PFSK-1 (cell line): ENCODE measurements at regions not wholly inside any gene's neighbourhood (a gene's known extent, or its start where the extent isn't known, plus 50 kb on each side); places are given as distances from the start of the nearest gene placed in this dataset.

Experiments used
- FOXP2 ChIP-seq: optimal IDR thresholded peaks from 2 replicates; pipeline ENCODE3; 2011; ENCODE audit warnings: borderline replicate concordance, control low read depth, inconsistent platforms; ENCODE audit not compliant: insufficient read depth; ENCODE audit errors: extremely low read length, extremely low read depth
- POLR2AphosphoS5 ChIP-seq: IDR thresholded peaks from 2 replicates; pipeline ENCODE4 v1.6.1; 2012; ENCODE audit warnings: low read depth, mild to moderate bottlenecking, control low read depth, low read length, moderate library complexity
- SIN3A ChIP-seq: IDR thresholded peaks from 2 replicates; pipeline ENCODE4 v1.6.1; 2012; ENCODE audit warnings: mild to moderate bottlenecking, low read length, moderate library complexity, borderline replicate concordance; ENCODE audit not compliant: insufficient read depth
- TAF1 ChIP-seq: IDR thresholded peaks from 2 replicates; pipeline ENCODE4 v1.6.1; 2012; ENCODE audit warnings: low read length, control low read depth, borderline replicate concordance; ENCODE audit not compliant: insufficient read depth
- TF ChIP-seq, protein P1 (sequence below), 2 experiments: IDR thresholded peaks; 2 replicates each; pipeline versions ENCODE4 v1.6.1 to v1.8.0; 2011 to 2012; ENCODE audit warnings: low read depth in 2 of 2, low read length in 2 of 2, control low read depth in 1 of 2, inconsistent platforms in 1 of 2, mild to moderate bottlenecking in 1 of 2, moderate library complexity in 1 of 2; ENCODE audit not compliant: insufficient read depth in 1 of 2

DNA sequence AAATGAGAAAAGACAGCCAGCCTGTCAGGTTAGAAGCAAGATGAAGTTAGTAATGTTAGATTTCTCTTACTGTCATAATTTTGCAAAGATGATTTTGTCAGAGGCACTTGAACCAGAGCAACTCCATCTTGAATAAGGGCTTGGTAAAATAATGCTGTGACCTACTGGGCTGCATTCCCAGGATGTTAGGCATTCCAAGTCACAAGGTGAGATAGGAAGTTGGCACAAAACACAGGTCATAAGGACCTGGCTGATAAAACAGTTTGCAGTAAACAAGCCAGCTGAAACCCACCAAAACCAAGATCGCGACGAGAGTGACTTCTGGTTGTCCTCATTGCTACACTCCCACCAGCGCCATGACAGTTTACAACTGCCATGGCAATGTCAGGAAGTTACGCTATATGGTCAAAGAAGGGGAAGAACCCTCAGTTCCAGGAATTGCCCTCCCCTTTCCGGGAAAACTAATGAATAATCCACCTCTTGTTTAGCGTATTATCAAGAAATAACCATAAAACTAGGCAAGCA, 1313.5 kb upstream of the TMEM132C start:
- no peak for TF ChIP-seq SIN3A
- TF ChIP-seq TAF1: no peak
- no peak for TF ChIP-seq POLR2AphosphoS5
- TF ChIP-seq, protein P1, sequence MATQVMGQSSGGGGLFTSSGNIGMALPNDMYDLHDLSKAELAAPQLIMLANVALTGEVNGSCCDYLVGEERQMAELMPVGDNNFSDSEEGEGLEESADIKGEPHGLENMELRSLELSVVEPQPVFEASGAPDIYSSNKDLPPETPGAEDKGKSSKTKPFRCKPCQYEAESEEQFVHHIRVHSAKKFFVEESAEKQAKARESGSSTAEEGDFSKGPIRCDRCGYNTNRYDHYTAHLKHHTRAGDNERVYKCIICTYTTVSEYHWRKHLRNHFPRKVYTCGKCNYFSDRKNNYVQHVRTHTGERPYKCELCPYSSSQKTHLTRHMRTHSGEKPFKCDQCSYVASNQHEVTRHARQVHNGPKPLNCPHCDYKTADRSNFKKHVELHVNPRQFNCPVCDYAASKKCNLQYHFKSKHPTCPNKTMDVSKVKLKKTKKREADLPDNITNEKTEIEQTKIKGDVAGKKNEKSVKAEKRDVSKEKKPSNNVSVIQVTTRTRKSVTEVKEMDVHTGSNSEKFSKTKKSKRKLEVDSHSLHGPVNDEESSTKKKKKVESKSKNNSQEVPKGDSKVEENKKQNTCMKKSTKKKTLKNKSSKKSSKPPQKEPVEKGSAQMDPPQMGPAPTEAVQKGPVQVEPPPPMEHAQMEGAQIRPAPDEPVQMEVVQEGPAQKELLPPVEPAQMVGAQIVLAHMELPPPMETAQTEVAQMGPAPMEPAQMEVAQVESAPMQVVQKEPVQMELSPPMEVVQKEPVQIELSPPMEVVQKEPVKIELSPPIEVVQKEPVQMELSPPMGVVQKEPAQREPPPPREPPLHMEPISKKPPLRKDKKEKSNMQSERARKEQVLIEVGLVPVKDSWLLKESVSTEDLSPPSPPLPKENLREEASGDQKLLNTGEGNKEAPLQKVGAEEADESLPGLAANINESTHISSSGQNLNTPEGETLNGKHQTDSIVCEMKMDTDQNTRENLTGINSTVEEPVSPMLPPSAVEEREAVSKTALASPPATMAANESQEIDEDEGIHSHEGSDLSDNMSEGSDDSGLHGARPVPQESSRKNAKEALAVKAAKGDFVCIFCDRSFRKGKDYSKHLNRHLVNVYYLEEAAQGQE (IDR thresholded peaks at IDR 0.05; ENCODE audit: insufficient read depth in 1 of 2, low read depth in 2 of 2, low read length in 2 of 2): no peak
- TF ChIP-seq FOXP2: no peak

DNA sequence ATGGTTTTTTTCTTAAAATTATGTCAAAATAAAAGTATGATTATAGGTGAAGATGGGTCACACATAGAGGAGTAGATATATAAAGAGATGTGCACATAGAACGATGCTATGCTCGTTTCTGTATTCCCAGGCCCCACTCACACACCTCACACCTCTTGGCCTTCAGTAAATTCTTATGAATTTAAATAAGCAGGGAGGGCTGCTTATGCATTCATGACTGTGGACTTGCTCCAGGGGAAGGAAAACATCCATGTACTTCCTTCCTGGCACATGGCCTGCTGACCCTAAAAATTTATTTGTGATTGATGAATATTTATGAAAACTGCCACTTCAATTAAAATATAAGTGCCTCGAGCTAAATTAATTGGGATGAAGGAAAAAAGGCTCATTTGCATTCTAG, 1306.7 kb upstream of the TMEM132C start:
- TF ChIP-seq FOXP2 (no peak), TAF1 (no peak), POLR2AphosphoS5 (no peak), SIN3A (no peak)
- TF ChIP-seq, protein P1 (IDR thresholded peaks at IDR 0.05; ENCODE audit: insufficient read depth in 1 of 2, low read depth in 2 of 2, low read length in 2 of 2): no peak

DNA sequence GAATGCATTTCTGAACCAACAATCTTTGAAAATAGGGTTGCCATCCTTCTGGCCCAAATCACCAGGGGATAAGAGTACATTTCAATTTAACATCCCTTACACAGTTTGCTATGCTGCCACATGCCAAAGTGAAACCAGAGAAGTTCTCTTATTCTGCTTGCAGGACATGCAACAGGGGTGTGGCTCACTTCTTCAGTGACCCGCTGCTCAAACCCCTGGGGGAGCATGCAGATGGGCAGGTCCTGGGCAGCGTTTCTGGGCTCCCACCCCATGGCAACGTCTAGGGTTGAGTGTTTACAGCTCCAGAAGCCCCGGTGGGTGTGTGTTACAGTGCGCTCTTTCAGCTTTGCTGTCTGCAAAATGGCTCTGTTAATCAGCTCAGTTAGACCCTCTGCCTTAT, 1306.3 kb upstream of the TMEM132C start:
- TF ChIP-seq TAF1: no peak
- TF ChIP-seq SIN3A: no peak
- TF ChIP-seq FOXP2: no peak
- TF ChIP-seq, protein P1 (IDR thresholded peaks at IDR 0.05; ENCODE audit: insufficient read depth in 1 of 2, low read depth in 2 of 2, low read length in 2 of 2): no peak
- TF ChIP-seq POLR2AphosphoS5: no peak

DNA sequence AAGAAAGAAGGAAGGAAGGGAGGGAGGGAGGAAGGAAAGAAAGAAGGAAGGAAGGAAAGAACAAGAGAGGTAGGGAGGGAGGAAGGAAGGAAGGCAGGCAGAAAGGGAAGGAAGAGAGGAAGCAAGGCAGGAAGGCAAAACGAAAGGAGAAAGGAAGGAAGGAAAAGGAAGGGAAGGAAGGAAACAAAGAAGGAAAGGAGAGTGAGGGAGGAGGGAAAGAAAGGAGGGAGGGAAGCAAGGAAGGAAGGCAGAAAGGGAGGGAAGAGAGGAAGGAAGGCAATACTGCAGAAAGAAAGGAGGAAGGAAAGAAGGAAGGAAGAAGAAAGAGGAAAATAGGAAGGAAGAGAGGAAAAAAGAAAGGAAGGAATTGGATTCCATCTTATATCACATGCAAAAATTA, 1303.1 kb upstream of the TMEM132C start:
- no peak for TF ChIP-seq TAF1
- TF ChIP-seq, protein P1 (IDR thresholded peaks at IDR 0.05; ENCODE audit: insufficient read depth in 1 of 2, low read depth in 2 of 2, low read length in 2 of 2): no peak
- TF ChIP-seq POLR2AphosphoS5: no peak
- no peak for TF ChIP-seq FOXP2

DNA sequence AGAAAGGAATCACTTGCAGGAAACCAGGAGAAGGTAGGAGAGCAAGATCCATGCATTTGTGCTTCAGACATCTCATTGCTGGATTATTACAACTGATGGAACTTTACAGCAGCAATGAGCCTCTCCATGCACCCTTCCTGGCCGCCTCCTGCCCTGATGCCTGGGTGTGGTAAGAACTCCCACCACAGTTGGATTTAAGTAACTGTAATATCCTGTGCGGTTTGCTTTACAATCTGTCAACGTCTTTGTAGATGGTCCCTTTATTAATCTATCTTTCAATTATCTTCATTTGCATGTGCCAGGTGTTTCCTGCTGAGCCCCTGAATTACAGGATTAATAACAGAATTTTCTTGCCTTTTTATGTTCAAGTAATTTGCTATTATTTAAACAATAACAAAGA, 1300.5 kb upstream of the TMEM132C start:
- TF ChIP-seq TAF1 (no peak), SIN3A (no peak)
- TF ChIP-seq, protein P1 (IDR thresholded peaks at IDR 0.05; ENCODE audit: insufficient read depth in 1 of 2, low read depth in 2 of 2, low read length in 2 of 2): no peak
